CD4-positive, alpha-beta T cell (primary cell): ENCODE measurements at regions not wholly inside any gene's neighbourhood (a gene's known extent, or its start where the extent isn't known, plus 50 kb on each side); places are given as distances from the start of the nearest gene placed in this dataset.

ENCODE experiments used
- ATAC-seq: fragments of 200-7000 bp; cut with Tn5 transposase; one replicate; pipeline ENCODE4 v1.10.0; 2022; ENCODE audit warnings: mild to moderate bottlenecking; ENCODE audit not compliant: poor library complexity
- CTCF ChIA-PET: fragments of 350-600 bp; sonication (Branson Sonifier 250); formaldehyde crosslinking; loops from one replicate; lab custom pipeline; 2021; ENCODE audit warnings: antibody characterized with exemption, inconsistent platforms; lab: Charles Lee
- POLR2A ChIA-PET: fragments of 350-600 bp; sonication (Branson Sonifier 250); formaldehyde crosslinking; loops from one replicate; lab custom pipeline; 2021; ENCODE audit warnings: antibody characterized with exemption, inconsistent platforms; lab: Charles Lee
- DNase-seq, 14 experiments: peaks; one replicate each; pipeline ENCODE4 v3.0.0-alpha.2; 2013 to 2020; ENCODE audit warnings: mixed read lengths in 2 of 14
- H3K27ac ChIP-seq, 2 donors: one replicate each; pipeline versions ENCODE4 v1.5.1 to v1.7.0; 2013; ENCODE audit warnings: low read length in 2 of 2, low read depth in 1 of 2, mild to moderate bottlenecking in 1 of 2
- H3K27me3 ChIP-seq, 2 experiments: 1 replicate in 1 of 2; 2 replicates in 1 of 2; pipeline versions ENCODE4 v1.6.1 to v1.7.0; 2013; ENCODE audit warnings: low read length in 2 of 2, control low read depth in 1 of 2, mild to moderate bottlenecking in 1 of 2, moderate library complexity in 1 of 2; ENCODE audit not compliant: insufficient read depth in 2 of 2, control insufficient read depth in 1 of 2
- H3K36me3 ChIP-seq: one replicate; pipeline ENCODE4 v1.6.1; 2013; ENCODE audit warnings: low read length, control low read depth; ENCODE audit not compliant: insufficient read depth
- H3K4me1 ChIP-seq: one replicate; pipeline ENCODE4 v1.6.1; 2013; ENCODE audit warnings: low read length, control low read depth; ENCODE audit not compliant: insufficient read depth
- H3K4me3 ChIP-seq: one replicate; pipeline ENCODE4 v1.5.1; 2013; ENCODE audit warnings: mild to moderate bottlenecking, low read length, moderate library complexity
- H3K9me3 ChIP-seq, 2 experiments: 1 replicate in 1 of 2; 2 replicates in 1 of 2; pipeline versions ENCODE4 v1.6.1 to v1.7.0; 2013; ENCODE audit warnings: low read length in 2 of 2, mild to moderate bottlenecking in 2 of 2, control low read depth in 1 of 2, moderate library complexity in 1 of 2; ENCODE audit not compliant: control insufficient read depth in 1 of 2, insufficient read depth in 1 of 2
- H3K27ac Mint-ChIP-seq: one replicate; pipeline ENCODE4 v1.8.0; 2020; ENCODE audit warnings: mixed read lengths
- H3K27me3 Mint-ChIP-seq: one replicate; pipeline ENCODE4 v1.8.0; 2021; ENCODE audit warnings: mixed read lengths
- H3K36me3 Mint-ChIP-seq: one replicate; pipeline ENCODE4 v1.8.0; 2021; ENCODE audit warnings: low read depth, mixed read lengths
- H3K4me1 Mint-ChIP-seq: one replicate; pipeline ENCODE4 v1.8.0; 2021; ENCODE audit warnings: low read depth, mixed read lengths
- H3K4me3 Mint-ChIP-seq: one replicate; pipeline ENCODE4 v1.8.0; 2020; ENCODE audit warnings: mild to moderate bottlenecking, mixed read lengths
- H3K9me3 Mint-ChIP-seq: one replicate; pipeline ENCODE4 v1.8.0; 2020; ENCODE audit warnings: mixed read lengths
- intact Hi-C, 2 experiments: fragments of 100-400 bp; cut with DNase I in 1 of 2; cut with micrococcal nuclease in 1 of 2; formaldehyde crosslinking; loops; one replicate each; pipeline versions ENCODE4 v1.15.1 to v1.9.0; 2023 to 2025; cut with DNase I, micrococcal nuclease
- TF ChIP-seq, protein P1 (sequence below): fragments of 200-600 bp; IDR thresholded peaks from one replicate; pipeline ENCODE4 v1.8.0; 2022; ENCODE audit warnings: antibody characterized with exemption, mild to moderate bottlenecking

DNA sequence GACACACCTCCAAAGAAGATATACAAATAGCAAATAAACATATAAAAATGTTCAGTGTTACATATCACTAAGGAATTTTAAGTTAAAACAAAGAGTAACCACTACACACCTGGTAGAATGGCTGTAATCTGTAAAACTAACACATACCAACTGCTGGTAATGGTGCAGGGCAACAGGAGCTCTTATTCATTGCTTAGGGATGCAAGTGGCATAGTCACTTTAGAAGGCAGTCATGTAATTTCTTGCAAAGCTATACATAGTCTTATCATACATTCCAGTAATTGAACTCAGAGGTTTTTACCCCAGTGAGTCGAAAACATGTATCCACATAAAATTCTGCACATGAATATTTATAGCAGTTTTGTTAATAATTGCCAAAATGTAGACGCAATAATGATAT lies 906.8 kb upstream of the CITED2 start:
- DNase-seq: no peak

DNA sequence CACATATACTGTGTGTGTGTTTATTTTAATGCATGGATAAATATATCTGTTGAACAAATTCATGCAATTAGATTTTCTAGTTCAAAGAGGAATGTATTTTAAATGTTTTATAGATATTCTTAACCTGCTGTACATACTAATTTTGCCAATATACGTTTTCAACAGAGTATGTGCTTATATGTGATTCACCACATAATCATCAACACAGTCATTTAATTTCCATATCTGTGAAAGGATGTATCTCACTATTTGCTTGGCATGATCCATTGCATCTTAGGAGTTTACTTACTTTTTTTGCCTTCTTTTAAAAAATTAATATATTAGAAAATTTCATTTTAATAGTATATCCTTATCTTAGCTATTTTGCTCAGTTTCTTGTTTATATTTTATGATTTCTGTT lies 902.3 kb upstream of the CITED2 start:
- Histone ChIP-seq H3K4me1 (no peaks in the 10 kb centered on the region), H3K36me3 (no peaks in the 10 kb centered on the region), H3K9me3 (no peaks in the 10 kb centered on the region), H3K27me3 (no peaks in the 10 kb centered on the region), H3K27ac (no peak overlapping the region), H3K4me3 (no peak overlapping the region)
- TF ChIP-seq, protein P1, sequence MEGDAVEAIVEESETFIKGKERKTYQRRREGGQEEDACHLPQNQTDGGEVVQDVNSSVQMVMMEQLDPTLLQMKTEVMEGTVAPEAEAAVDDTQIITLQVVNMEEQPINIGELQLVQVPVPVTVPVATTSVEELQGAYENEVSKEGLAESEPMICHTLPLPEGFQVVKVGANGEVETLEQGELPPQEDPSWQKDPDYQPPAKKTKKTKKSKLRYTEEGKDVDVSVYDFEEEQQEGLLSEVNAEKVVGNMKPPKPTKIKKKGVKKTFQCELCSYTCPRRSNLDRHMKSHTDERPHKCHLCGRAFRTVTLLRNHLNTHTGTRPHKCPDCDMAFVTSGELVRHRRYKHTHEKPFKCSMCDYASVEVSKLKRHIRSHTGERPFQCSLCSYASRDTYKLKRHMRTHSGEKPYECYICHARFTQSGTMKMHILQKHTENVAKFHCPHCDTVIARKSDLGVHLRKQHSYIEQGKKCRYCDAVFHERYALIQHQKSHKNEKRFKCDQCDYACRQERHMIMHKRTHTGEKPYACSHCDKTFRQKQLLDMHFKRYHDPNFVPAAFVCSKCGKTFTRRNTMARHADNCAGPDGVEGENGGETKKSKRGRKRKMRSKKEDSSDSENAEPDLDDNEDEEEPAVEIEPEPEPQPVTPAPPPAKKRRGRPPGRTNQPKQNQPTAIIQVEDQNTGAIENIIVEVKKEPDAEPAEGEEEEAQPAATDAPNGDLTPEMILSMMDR: no peak
- intact Hi-C loops: no loop called here
- H3K36me3 Mint-ChIP-seq: no peaks in the 10 kb centered on the region
- H3K4me3 Mint-ChIP-seq: no peak overlapping the region
- POLR2A ChIA-PET: no interaction called here
- ATAC-seq: no peak
- no peak for DNase-seq
- no peaks in the 10 kb centered on the region for H3K4me1 Mint-ChIP-seq
- CTCF ChIA-PET: no interaction called here
- H3K27me3 Mint-ChIP-seq: peaks cover 9% of the 10 kb centered on the region
- no peak overlapping the region for H3K27ac Mint-ChIP-seq
- H3K9me3 Mint-ChIP-seq: no peaks in the 10 kb centered on the region

More for the DNA sequence above, 906.8 kb upstream of the CITED2 start:
- Histone ChIP-seq H3K4me3 (no peak overlapping the region), H3K27ac (no peak overlapping the region), H3K27me3 (no peaks in the 10 kb centered on the region), H3K9me3 (no peaks in the 10 kb centered on the region), H3K4me1 (no peaks in the 10 kb centered on the region), H3K36me3 (no peaks in the 10 kb centered on the region)
- H3K9me3 Mint-ChIP-seq: no peaks in the 10 kb centered on the region
- H3K36me3 Mint-ChIP-seq: no peaks in the 10 kb centered on the region
- no peak for ATAC-seq
- TF ChIP-seq, protein P1: no peak
- H3K27ac Mint-ChIP-seq: no peak overlapping the region
- CTCF ChIA-PET: no interaction called here
- intact Hi-C loops: no loop called here
- no peaks in the 10 kb centered on the region for H3K4me1 Mint-ChIP-seq
- H3K4me3 Mint-ChIP-seq: no peak overlapping the region
- POLR2A ChIA-PET: no interaction called here
- H3K27me3 Mint-ChIP-seq: peaks cover 10% of the 10 kb centered on the region

DNA sequence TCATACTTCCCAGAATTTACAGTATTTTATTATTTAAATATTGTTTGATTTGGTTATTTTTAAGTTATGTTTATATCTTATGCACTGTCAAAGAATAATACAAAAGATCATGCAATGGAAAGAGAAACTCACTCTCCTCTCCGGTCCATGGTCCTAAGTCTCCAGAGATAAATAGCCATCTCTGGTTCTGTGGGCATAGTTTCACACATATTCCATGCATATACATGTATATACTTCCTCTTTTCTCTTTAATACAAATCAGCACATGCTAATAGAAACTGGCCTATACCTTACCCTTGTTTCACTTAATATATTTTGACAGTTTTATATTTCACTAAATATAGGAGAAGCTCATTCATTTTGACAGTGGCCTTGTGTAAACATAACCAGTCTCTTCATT lies 901.7 kb upstream of the CITED2 start:
- Histone ChIP-seq H3K27me3 (no peaks in the 10 kb centered on the region), H3K36me3 (no peaks in the 10 kb centered on the region), H3K4me1 (no peaks in the 10 kb centered on the region), H3K27ac (no peak overlapping the region), H3K9me3 (no peaks in the 10 kb centered on the region), H3K4me3 (no peak overlapping the region)
- intact Hi-C loops: no loop called here
- peaks cover 4% of the 10 kb centered on the region for H3K27me3 Mint-ChIP-seq
- DNase-seq (no peak), ATAC-seq (no peak)
- no peaks in the 10 kb centered on the region for H3K4me1 Mint-ChIP-seq
- no peaks in the 10 kb centered on the region for H3K9me3 Mint-ChIP-seq
- no peaks in the 10 kb centered on the region for H3K36me3 Mint-ChIP-seq
- ChIA-PET CTCF (no interaction called here), POLR2A (no interaction called here)
- TF ChIP-seq, protein P1: no peak
- H3K4me3 Mint-ChIP-seq: no peak overlapping the region
- no peak overlapping the region for H3K27ac Mint-ChIP-seq
